Ishikawa (cell line): ENCODE measurements at regions not wholly inside any gene's neighbourhood (a gene's known extent, or its start where the extent isn't known, plus 50 kb on each side); places are given as distances from the start of the nearest gene placed in this dataset.

Source experiments
- CEBPB ChIP-seq: IDR thresholded peaks from 2 replicates; pipeline ENCODE4 v1.6.1; 2012
- CREB1 ChIP-seq: IDR thresholded peaks from 2 replicates; pipeline ENCODE4 v1.6.1; 2012; ENCODE audit warnings: low read depth
- EGR1 ChIP-seq: IDR thresholded peaks from 2 replicates; pipeline ENCODE4 v1.6.1; 2012
- EP300 ChIP-seq: IDR thresholded peaks from 2 replicates; pipeline ENCODE4 v1.6.1; 2012; ENCODE audit warnings: borderline replicate concordance
- FOXM1 ChIP-seq: IDR thresholded peaks from 2 replicates; pipeline ENCODE4 v1.6.1; 2012; ENCODE audit warnings: low read depth, borderline replicate concordance
- NFIC ChIP-seq: IDR thresholded peaks from 2 replicates; pipeline ENCODE4 v1.6.1; 2012
- RAD21 ChIP-seq: IDR thresholded peaks from 2 replicates; pipeline ENCODE4 v1.6.1; 2012; ENCODE audit warnings: low read depth
- TAF1 ChIP-seq: IDR thresholded peaks from 2 replicates; pipeline ENCODE4 v1.6.1; 2012; ENCODE audit warnings: low read depth, mild to moderate bottlenecking
- TCF12 ChIP-seq: IDR thresholded peaks from 2 replicates; pipeline ENCODE4 v1.6.1; 2012; ENCODE audit warnings: low read depth
- TEAD4 ChIP-seq: IDR thresholded peaks from 2 replicates; pipeline ENCODE4 v1.6.1; 2012
- YY1 ChIP-seq: IDR thresholded peaks from 2 replicates; pipeline ENCODE4 v1.6.1; 2012; ENCODE audit warnings: low read depth
- ZBTB7A ChIP-seq: IDR thresholded peaks from 2 replicates; pipeline ENCODE4 v1.6.1; 2012; ENCODE audit warnings: low read depth
- TF ChIP-seq, protein P1 (sequence below): IDR thresholded peaks from 2 replicates; pipeline ENCODE4 v1.6.1; 2012; ENCODE audit warnings: low read depth, mild to moderate bottlenecking
- TF ChIP-seq, protein P2 (sequence below): IDR thresholded peaks from 2 replicates; pipeline ENCODE4 v1.6.1; 2012
- TF ChIP-seq, protein P3 (sequence below): IDR thresholded peaks from 2 replicates; pipeline ENCODE4 v1.6.1; 2012

DNA sequence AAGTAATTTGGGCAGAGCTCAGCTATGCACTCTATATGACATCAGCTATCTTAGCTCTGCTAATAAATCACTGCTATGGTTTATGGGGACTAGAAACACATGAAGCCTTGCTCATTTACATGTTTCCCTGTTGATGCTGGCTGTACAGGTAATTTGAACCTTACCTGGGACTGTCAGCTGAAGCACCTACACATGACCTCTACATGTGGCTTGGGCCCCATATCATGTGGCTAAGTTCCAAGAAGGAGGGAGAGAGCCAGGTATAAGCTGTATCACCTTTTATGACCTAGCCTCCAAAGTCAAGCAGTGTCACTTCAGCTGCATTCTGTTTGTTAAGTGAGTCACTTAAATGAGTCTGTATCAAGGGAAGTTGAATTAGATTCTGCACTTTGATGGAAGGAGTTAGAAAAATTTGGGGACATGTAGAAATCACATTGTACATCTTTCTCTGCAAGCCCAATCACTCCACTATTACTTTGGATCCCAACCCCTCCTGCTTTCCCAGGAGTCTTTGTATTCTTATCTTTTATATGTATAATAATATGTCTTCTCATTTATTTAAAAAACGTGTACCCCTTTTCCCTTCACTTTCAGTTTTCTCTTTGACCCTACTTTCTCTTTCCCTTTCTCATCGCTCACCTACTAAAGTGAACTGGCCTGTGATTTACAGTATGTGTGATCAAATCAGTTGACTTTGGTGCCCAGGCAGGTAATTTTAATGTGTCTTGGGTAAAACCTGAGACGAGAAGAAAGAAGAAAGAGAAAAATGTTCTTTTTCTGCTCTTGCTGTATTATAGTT is 53.4 kb upstream of the PRKACB start:
- TF ChIP-seq ZBTB7A (no peak), NFIC (no peak), CREB1 (no peak), EGR1 (no peak), TAF1 (no peak), RAD21 (no peak), TCF12 (no peak), EP300 (no peak), FOXM1 (no peak), TEAD4 (no peak), YY1 (no peak)
- TF ChIP-seq, protein P1, sequence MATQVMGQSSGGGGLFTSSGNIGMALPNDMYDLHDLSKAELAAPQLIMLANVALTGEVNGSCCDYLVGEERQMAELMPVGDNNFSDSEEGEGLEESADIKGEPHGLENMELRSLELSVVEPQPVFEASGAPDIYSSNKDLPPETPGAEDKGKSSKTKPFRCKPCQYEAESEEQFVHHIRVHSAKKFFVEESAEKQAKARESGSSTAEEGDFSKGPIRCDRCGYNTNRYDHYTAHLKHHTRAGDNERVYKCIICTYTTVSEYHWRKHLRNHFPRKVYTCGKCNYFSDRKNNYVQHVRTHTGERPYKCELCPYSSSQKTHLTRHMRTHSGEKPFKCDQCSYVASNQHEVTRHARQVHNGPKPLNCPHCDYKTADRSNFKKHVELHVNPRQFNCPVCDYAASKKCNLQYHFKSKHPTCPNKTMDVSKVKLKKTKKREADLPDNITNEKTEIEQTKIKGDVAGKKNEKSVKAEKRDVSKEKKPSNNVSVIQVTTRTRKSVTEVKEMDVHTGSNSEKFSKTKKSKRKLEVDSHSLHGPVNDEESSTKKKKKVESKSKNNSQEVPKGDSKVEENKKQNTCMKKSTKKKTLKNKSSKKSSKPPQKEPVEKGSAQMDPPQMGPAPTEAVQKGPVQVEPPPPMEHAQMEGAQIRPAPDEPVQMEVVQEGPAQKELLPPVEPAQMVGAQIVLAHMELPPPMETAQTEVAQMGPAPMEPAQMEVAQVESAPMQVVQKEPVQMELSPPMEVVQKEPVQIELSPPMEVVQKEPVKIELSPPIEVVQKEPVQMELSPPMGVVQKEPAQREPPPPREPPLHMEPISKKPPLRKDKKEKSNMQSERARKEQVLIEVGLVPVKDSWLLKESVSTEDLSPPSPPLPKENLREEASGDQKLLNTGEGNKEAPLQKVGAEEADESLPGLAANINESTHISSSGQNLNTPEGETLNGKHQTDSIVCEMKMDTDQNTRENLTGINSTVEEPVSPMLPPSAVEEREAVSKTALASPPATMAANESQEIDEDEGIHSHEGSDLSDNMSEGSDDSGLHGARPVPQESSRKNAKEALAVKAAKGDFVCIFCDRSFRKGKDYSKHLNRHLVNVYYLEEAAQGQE: no peak
- TF ChIP-seq, protein P2, sequence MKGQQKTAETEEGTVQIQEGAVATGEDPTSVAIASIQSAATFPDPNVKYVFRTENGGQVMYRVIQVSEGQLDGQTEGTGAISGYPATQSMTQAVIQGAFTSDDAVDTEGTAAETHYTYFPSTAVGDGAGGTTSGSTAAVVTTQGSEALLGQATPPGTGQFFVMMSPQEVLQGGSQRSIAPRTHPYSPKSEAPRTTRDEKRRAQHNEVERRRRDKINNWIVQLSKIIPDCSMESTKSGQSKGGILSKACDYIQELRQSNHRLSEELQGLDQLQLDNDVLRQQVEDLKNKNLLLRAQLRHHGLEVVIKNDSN: no peak

DNA sequence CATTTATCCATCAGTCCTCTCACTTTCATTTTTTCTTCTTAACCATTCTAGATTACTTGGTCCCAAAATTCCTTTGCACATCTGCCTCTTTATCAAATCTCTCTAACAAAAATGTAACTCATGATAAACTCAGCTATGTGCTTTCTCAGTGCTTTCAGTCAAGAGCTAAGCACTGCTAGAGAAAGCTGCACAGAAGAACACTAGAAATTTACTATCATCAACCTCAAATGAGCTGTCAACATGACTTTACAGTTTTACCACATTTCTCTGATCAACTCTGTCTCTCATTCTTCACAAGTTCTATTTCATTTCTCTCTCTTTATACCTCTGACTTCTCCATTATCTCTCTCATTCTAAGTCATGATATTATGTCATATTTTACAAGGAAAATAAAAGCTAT is 54.2 kb upstream of the PRKACB start:
- no peak for TF ChIP-seq TAF1
- no peak for TF ChIP-seq TCF12
- no peak for TF ChIP-seq CEBPB
- no peak for TF ChIP-seq NFIC
- no peak for TF ChIP-seq CREB1
- TF ChIP-seq, protein P2: no peak
- TF ChIP-seq FOXM1: no peak
- TF ChIP-seq, protein P3, sequence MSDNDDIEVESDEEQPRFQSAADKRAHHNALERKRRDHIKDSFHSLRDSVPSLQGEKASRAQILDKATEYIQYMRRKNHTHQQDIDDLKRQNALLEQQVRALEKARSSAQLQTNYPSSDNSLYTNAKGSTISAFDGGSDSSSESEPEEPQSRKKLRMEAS: no peak
- no peak for TF ChIP-seq ZBTB7A
- no peak for TF ChIP-seq EP300
- TF ChIP-seq, protein P1: no peak
- no peak for TF ChIP-seq RAD21
- TF ChIP-seq TEAD4: no peak
- TF ChIP-seq EGR1: no peak
- TF ChIP-seq YY1: no peak

DNA sequence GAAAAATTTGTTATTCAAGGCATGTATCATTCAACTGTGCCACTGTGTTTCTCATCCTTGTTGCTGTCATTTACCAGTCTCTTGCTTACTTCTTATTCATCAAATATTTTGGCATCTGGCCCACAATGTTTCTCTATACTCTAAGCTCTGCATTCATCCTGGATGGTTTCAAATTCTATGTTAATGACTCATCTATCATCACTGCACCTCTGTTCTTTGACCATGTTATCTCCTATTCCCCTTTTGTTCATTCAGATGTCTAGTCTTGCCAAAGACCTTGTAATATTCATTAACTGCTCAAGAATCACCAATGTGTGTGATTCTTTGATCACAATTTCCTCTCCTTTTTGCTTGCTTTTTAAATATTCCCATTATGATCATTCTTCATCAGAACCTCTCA is 54.6 kb upstream of the PRKACB start:
- TF ChIP-seq EGR1: no peak
- TF ChIP-seq EP300: no peak
- TF ChIP-seq, protein P1: no peak
- TF ChIP-seq NFIC: peak; percentile 51
- TF ChIP-seq, protein P2: no peak
- TF ChIP-seq RAD21: no peak

DNA sequence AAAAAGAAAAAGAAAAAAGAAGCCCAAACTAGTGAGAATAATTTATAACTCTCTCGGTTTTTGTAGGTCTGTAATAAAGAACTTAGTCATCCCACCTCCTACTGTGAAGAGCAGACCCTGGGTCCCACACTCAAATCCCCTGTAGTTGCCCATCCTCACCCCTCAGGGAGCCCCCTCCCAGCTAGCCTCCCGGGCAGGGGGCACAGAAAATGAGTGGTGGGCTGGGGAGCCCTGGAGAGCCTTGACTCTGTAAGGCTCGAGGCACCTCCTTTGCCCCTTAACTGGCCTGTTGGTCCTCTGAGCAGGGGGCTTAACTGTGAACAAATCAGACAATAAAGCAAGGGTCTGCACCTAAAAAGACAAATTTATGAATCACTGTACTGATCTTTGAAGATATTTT is 57.5 kb upstream of the PRKACB start:
- no peak for TF ChIP-seq TEAD4
- no peak for TF ChIP-seq EGR1
- TF ChIP-seq, protein P2: no peak
- TF ChIP-seq, protein P1: no peak
- no peak for TF ChIP-seq EP300
- no peak for TF ChIP-seq CEBPB
- TF ChIP-seq RAD21: no peak
- TF ChIP-seq TAF1: no peak
